ENCODE measurements at regions not wholly inside any gene's neighbourhood (a gene's known extent, or its start where the extent isn't known, plus 50 kb on each side); places are given as distances from the start of the nearest gene placed in this dataset.
"Not testable (repeated sequence)": the region's sequence is repeated elsewhere in the genome, so short reads cannot be mapped to it uniquely, and the experiment has no call there.

DNA sequence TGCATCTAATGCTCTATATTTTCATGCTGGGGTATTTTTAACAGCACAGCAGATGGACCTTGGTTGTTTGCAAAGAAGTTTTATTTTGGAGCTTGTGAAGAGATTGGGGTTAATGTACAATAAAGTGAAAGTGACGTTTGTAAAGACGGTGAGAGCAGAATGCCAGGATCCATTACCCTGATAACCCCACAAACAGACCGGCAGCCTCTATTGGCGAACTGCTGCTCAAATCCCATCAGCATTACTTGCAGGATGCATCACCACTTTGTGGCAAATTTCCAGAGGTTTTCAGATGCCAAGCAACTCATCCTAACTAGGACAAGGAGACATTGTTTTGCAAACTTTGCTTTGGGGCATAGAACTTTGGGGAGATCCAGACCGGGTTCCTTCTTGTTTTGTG, 383.3 kb upstream of the ZNF462 start:
- DNase-seq (ENCODE audit: low read depth) = no peak
- H3K4me3 ChIP-seq (ENCODE audit: low read depth, low read length) = no peak overlapping the region
- TF ChIP-seq, protein P1, sequence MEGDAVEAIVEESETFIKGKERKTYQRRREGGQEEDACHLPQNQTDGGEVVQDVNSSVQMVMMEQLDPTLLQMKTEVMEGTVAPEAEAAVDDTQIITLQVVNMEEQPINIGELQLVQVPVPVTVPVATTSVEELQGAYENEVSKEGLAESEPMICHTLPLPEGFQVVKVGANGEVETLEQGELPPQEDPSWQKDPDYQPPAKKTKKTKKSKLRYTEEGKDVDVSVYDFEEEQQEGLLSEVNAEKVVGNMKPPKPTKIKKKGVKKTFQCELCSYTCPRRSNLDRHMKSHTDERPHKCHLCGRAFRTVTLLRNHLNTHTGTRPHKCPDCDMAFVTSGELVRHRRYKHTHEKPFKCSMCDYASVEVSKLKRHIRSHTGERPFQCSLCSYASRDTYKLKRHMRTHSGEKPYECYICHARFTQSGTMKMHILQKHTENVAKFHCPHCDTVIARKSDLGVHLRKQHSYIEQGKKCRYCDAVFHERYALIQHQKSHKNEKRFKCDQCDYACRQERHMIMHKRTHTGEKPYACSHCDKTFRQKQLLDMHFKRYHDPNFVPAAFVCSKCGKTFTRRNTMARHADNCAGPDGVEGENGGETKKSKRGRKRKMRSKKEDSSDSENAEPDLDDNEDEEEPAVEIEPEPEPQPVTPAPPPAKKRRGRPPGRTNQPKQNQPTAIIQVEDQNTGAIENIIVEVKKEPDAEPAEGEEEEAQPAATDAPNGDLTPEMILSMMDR (conservative IDR thresholded peaks at IDR 0.05; ENCODE audit: low read depth, low read length) = no peak

DNA sequence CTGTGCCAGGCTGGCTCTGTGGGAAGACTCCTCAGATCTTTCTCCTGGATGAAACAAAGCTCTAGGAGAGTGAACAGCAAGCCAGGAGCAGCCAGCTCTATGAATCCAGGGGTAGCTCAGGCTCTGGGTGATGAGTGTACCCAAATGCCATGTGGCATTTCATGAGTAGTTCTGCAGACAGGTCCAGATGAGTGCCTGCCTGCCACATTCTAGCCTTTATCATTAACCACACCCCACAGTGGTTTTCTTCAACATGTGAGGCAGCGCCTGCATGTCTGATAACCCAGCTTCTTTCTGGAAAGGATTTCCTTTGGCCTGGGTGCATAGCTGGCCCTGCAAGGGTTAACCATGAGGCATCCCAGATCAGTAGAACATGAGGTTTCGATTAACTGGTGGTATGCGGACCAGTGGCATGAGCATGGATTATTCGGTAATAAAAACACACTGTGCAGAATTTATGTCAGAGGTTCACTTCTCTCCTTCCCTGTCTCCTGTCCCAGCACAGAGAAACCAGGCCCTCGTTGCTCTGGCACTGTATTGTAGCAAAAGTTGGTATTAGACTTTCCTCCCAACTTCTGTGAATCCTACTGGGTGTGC, 381.9 kb upstream of the ZNF462 start:
- H3K4me3 ChIP-seq (ENCODE audit: low read depth, low read length) = no peak overlapping the region
- DNase-seq (ENCODE audit: low read depth) = no peak
- TF ChIP-seq, protein P1 (conservative IDR thresholded peaks at IDR 0.05; ENCODE audit: low read depth, low read length) = no peak

GRCh38 chr9:106482733-106483132, 380.2 kb upstream of the ZNF462 start:
- no peak for DNase-seq (ENCODE audit: low read depth)
- H3K4me3 ChIP-seq (ENCODE audit: low read depth, low read length) = no peak overlapping the region
- TF ChIP-seq, protein P1 (conservative IDR thresholded peaks at IDR 0.05; ENCODE audit: low read depth, low read length) = no peak

DNA sequence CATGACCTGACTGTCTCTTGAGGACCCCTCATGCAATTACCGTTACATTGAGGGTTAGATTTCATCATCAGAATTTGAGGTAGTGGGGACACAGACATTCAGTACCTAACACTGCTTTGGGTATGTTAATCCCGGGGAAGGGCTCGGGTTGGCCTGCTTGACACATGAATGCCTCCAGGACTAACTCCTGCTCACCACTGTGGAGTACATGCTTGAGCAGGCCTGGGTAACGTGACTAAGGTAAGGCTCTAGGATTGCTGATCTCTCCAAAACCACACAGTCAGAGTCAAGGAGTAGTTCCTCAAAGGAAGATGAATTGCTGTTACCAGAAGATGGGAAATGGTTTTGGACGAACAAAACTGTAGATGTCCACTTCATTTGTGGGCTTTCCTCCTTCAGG, 376.3 kb upstream of the ZNF462 start:
- no peak for DNase-seq (ENCODE audit: low read depth)
- TF ChIP-seq, protein P1 (conservative IDR thresholded peaks at IDR 0.05; ENCODE audit: low read depth, low read length) = no peak
- no peak overlapping the region for H3K4me3 ChIP-seq (ENCODE audit: low read depth, low read length)

GRCh38 chr9:106487266-106487665, 375.7 kb upstream of the ZNF462 start:
- TF ChIP-seq, protein P1 (conservative IDR thresholded peaks at IDR 0.05; ENCODE audit: low read depth, low read length) = no peak
- no peak overlapping the region for H3K4me3 ChIP-seq (ENCODE audit: low read depth, low read length)
- DNase-seq (ENCODE audit: low read depth) = no peak

- not testable (repeated sequence) for H3K4me3 ChIP-seq (ENCODE audit: low read depth, low read length)
Measured at GRCh38 chr9:106492126-106492525, 370.8 kb upstream of the ZNF462 start.

GRCh38 chr9:106500171-106500570, 362.8 kb upstream of the ZNF462 start:
- H3K4me3 ChIP-seq (ENCODE audit: low read depth, low read length) = no peak overlapping the region
- DNase-seq (ENCODE audit: low read depth) = no peak
- TF ChIP-seq, protein P1 (conservative IDR thresholded peaks at IDR 0.05; ENCODE audit: low read depth, low read length) = no peak

More at GRCh38 chr9:106492126-106492525, 370.8 kb upstream of the ZNF462 start:
- DNase-seq (ENCODE audit: low read depth) = not testable (repeated sequence)

DNA sequence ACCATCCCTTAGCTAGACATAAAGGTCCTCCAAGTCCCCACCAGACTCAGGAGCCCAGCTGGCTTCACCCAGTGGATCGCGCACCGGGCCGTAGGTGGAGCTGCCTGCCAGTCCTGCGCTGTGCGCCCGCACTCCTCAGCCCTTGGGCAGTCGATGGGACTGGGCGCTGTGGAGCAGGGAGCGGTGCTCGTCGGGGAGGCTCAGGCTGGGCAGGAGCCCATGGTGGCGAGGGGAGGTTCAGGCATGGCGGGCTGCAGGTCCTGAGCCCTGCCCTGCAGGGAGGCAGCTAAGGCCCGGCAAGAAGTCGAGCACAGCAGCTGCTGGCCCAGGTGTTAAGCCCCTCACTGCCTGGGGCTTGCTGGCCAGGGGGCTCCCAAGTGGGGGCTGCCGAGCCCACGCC, 361.8 kb upstream of the ZNF462 start:
- DNase-seq (ENCODE audit: low read depth); H3K4me3 ChIP-seq (ENCODE audit: low read depth, low read length): not testable (repeated sequence)
